Medulla oblongata (tissue), 1 donor: ENCODE measurements at regions not wholly inside any gene's neighbourhood (a gene's known extent, or its start where the extent isn't known, plus 50 kb on each side); places are given as distances from the start of the nearest gene placed in this dataset.
"Not testable (repeated sequence)": the region's sequence is repeated elsewhere in the genome, so short reads cannot be mapped to it uniquely, and the experiment has no call there.

Experiments
- DNase-seq: peaks from one replicate; pipeline ENCODE4 v3.0.0-alpha.2; 2015; ENCODE audit errors: extremely low spot score

- DNase-seq, result no peak
These were observed 317.8 kb upstream of the NCAM1 start for GRCh38 chr11:112643416-112643815.

- DNase-seq, result no peak
These were observed 316.6 kb upstream of the NCAM1 start for GRCh38 chr11:112644410-112645131.

- DNase-seq, result no peak
These were observed 311.4 kb upstream of the NCAM1 start for GRCh38 chr11:112649856-112650255.

GRCh38 chr11:112650527-112650926, 310.7 kb upstream of the NCAM1 start:
- DNase-seq, result peak; percentile 10

DNA sequence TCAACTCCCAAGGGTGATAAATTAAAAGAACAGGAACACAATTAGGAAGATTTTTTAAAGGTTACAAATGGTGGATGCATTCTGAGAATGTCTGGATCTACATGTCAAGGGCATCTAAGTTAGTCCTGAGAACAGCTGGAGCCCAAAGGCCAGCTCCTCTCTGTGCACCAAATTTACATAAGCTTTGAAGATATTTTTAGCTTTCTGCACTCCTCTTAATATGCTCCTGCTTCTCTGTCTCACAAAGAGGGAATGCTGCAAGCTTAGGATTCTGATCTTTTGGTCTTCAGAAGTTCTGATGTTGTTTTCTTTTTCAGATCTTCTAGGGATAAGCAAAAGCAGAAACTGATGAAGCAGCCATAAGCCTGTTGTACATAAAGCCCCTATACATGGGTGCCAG, 309.8 kb upstream of the NCAM1 start:
- no peak for DNase-seq

GRCh38 chr11:112652786-112653390, 308.3 kb upstream of the NCAM1 start:
- no peak for DNase-seq

- peak; percentile 84 for DNase-seq
These were observed 305.8 kb upstream of the NCAM1 start for GRCh38 chr11:112655371-112655770.

DNA sequence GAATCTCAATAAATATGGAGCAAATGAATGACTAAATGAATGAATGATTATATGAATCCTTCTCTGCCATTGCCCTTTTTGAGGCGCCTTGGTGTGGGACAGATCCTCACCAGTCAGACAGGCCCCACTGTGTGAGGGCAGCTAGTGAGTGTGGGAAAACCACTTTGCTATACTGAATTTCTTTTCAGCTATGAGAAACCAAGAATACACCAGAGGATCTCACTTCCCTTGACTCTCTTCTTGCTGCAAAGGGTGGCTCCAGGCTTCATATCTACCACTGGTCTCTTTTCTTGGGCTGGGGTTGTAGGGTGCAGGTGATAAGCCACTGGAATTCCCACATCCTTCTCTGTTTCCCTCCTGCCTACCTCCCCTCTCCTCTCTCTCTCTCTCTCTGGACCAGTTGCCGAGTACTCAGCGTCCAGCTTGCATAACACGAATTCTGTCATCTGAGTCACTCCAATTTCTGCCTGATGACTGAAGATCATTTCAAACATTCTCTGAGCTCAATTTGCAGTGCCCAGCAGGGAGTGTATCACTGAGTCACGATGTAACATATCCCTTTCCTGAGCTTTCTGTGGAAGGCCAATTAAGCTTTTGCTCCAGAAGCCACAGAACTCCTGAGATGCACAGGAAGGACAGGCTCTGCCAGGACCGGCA, 304.3 kb upstream of the NCAM1 start:
- DNase-seq, result no peak

DNA sequence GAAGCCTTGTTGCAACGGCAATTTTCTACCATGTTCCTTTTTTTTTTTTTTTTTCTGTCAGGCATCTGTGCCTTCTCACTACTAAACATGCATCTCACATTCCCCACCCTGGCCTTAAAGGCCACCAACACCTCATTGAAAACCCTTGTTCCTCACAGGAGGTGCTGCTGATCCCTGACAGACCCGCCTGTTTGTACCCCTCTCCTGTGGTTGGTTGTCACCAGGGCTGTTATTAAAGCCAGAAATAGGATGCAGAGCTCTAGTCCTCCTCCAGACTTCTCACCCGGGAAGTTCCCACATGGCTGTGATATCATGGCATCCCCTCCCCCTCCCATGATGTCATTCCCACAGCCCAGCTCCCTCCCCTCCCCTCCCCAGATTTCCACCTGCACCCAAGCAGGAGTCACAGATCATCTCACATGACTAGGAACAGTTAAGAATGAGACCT, 302.8 kb upstream of the NCAM1 start:
- DNase-seq, result no peak

- DNase-seq, result no peak
These were observed 300.1 kb upstream of the NCAM1 start for GRCh38 chr11:112661146-112661545.

DNA sequence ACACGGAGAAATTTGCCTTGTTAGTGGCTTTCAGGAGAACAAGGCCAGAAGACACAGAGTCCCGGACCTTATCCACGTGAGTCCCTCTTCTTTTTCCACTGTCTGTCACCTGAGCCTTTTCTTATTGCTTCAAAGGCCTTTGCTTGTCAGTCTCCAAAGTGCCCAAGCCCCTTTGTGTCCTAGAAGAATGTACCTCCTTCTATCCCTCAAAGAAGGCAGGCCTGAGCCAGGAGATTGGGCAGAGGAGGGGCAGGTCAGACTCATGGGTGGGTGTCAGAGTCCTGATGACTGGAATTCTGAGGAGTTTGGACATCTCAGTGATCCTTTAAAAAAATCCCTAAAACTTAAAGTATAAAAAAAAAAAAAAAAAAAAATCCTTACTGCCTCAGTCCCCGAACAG, 299.6 kb upstream of the NCAM1 start:
- DNase-seq, result no peak

GRCh38 chr11:112662554-112662953, 298.7 kb upstream of the NCAM1 start:
- no peak for DNase-seq

DNA sequence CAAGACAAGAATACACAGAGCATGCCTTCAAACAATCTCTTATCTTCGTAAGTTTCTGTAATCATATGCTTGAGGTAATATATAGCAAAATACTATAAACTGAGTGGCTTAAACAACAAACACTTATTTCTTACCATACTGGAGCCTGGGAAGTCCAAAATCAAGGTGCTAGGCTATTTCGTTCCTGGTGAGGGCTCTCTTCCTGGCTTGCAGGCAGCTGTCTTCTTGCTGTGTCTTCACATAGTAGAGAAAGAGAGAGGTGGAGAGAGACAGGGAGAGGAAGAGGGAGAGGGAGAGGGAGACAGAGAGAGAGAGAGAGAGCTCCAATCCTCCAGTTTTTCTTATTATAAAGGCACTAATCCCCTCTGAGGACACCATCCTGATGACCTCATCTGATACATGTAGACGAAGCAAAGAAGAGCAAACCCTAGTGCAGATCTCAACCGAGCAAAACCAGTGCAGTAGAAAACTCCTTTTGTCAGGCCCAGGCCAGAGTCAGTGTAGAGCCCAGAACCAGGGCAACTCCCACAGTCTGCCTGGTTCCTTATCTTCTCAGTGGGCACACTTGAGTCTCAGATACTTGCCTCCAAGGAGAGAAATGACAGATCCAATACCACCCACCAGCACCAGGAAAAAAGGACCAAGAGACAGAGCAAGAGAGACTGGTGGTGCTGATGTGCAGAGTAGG, 297.1 kb upstream of the NCAM1 start:
- no peak for DNase-seq

DNA sequence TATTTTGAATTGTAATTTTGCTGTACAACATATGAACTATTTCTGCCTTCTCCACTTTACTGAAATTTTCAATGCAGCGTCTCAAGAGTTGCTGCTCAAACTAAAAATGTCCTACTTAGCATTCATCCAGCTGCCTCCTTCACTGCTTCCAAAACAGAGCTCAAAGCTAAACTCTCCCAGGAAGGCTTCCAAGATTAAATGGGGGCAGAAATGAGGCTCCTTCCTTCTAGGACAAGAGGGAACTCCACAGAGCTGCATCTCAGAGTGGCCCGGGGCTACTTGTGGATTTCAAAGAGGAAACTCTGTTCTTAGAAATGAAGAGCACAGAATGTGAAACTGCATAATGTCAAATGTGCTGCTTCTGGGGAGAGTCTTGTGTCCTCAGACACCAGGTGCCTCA, 295.9 kb upstream of the NCAM1 start:
- DNase-seq, result peak; percentile 33

- DNase-seq, result no peak
These were observed 295.0 kb upstream of the NCAM1 start for GRCh38 chr11:112666253-112666652.

GRCh38 chr11:112670806-112671570, 290.2 kb upstream of the NCAM1 start:
- DNase-seq, result peak; percentile 70

DNA sequence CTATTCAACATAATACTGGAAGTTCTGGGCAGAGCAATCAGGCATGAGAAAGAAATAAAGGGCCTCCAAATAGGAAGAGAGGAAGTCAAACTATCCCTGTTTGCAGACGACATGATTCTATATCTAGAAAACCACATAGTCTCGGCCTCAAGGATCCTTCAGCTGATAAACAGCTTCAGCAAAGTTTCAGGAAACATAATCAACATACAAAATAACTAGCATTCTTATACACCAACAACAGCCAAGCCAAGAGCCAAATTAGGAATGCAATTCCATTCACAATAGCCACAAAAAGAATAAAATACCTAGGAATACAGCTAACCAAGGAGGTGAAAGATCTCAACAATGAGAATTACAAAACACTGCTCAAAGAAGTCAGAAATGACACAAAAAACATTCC, 287.8 kb upstream of the NCAM1 start:
- DNase-seq, result not testable (repeated sequence)

DNA sequence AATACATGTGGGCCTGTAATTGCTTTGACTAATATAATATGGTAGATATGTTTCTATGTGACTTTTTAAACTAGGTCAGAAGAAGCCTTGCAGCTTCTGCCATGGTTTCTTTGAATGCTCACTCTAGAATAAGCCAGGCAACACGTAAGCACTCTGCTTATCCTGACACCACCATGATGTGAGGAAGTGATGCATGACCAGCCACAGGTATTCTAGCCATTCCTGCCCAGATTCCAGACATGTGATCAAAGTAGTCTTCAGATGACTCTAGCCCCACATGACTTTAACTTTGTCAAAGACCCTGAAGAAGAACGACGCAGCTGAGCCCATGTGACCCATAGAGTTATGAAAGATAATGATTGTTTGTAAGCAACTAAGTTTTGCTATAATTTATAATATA, 276.1 kb upstream of the NCAM1 start:
- no peak for DNase-seq

GRCh38 chr11:112689851-112690250, 271.4 kb upstream of the NCAM1 start:
- no peak for DNase-seq

DNA sequence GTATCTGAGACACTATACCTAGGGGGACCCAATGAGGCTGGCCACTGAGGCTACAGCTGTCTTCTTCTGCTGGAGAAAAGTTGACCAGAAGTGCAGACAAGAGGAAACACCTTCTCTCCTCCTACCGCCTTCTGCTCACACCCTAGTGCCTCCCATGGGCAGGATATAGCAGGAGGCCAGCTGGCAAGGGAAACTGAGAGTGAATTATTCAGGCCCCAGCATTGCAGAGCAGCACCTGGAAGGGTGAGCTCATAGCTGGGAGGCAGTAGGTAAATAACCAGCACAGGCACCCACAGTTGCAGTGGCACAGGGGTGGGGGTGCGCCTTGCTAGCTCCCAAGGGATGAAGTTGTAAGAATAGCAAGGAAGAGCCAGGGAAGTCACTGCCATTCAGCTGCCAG, 267.4 kb upstream of the NCAM1 start:
- no peak for DNase-seq

DNA sequence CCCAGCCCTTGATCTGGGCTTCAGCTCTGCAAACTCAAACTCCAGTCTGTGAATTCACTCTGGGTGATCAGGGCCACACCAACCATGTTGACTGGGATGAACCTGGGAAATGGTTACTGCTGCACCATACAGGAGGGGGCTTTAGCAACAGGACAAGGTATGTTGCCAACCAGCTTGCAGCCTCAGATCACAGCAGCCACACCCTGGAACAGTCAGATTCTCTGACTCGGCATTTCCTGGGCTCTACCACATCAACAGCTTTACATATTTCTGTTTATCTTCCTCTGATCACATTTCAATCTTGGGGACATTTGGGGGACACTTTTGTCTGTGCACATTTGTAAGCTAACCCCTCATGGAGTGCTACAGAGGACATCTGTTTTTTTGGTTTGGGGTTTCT, 267.0 kb upstream of the NCAM1 start:
- DNase-seq, result no peak

DNA sequence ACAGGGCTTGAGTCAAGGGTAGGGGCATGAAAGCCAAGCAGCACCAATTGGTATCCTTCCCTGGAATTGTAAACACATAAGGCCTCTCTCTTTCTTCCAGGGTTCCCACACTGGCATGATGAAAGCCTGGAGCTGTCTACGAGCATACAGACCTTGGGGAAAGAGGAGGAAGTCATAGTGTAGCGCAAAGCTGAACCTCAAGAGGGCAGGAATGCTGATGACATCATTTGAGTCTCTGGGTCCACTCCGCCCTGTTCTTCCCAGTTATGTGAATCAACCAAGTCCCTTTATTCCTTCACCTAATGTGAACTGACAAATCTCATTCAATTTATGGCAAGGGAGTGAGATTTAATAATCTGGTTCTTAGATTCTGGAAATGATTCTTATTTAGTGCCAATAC, 266.4 kb upstream of the NCAM1 start:
- no peak for DNase-seq
